IPS-NIHi11 (cell line): ENCODE measurements at regions not wholly inside any gene's neighbourhood (a gene's known extent, or its start where the extent isn't known, plus 50 kb on each side); places are given as distances from the start of the nearest gene placed in this dataset.

ENCODE experiments used
- DNase-seq: peaks from one replicate; pipeline ENCODE4 v3.0.0; 2012; ENCODE audit warnings: mixed read lengths, low spot score

DNA sequence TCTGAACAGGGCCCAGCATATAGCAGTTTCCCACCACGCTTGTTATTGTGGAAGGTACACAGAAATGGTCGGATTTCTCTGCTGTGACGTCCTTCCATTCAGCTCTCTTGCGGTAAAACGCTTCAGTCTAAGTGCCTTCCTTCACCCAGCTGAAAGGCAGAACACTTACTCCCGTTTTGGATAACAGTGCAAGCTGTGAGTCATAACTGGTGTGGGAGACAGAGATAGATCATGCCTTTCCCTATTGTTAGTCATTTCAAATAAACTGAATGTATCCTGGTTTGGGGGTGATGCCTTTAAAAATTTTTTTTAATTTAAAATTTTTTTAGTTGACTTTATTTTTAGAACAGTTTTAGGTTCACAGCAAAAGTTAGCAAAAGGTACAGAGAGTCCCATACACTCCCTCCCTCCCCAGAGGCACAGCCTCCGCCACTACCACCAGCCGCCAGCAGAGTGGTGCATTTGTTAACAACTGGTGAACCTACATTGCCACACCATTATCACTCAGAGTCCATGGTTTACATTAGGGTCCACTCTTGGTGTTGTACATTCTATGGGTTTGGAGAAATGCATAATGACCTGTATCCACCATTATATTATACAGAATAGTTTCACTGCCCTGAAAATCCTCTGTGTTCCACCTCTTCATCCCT, 94.9 kb upstream of the NSMCE3 start:
- no peak for DNase-seq

- no peak for DNase-seq
Measured at GRCh38 chr15:29361560-29361959, 91.9 kb upstream of the NSMCE3 start.

DNA sequence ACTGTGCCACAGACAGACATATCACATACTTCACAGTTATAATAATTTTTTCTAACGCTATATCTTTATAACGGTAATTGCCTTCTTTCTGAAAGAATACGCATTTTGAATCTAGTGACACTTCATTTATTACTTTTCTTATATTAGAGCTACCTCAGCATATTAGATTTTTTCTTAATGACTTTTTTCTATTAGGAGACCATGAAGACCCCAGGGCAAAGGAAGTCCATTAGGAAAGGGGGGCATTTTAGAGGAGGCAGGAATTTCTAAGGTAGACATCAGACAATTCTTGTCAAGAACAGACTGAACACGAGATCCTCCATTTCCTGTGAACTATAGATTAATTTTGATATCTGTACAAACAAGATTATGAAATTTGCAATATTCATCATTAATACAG, 90.5 kb upstream of the NSMCE3 start:
- DNase-seq = no peak

GRCh38 chr15:29356786-29357185, 87.2 kb upstream of the NSMCE3 start:
- DNase-seq = no peak

GRCh38 chr15:29355477-29355876, 85.9 kb upstream of the NSMCE3 start:
- no peak for DNase-seq

DNA sequence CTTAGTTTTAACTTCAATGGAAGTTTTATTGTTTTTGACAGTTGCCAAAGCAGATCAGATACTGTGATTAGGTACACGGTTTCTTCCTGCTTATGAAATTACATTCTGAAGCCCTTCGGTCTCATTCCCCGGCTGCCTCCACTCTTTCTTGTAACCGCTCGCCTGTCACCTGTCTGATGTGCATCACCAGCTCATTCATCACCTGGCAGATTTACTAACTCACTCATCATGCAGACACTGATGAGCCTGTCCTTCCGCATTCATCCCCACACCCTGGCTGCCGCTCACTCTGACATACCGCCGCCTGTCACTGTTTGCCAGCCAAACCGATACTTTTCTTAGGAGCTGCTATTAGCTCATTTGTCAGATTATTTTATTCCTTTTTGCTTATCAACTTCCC, 82.8 kb upstream of the NSMCE3 start:
- DNase-seq = no peak

- no peak for DNase-seq
Measured at GRCh38 chr15:29349196-29349595, 79.6 kb upstream of the NSMCE3 start.

DNA sequence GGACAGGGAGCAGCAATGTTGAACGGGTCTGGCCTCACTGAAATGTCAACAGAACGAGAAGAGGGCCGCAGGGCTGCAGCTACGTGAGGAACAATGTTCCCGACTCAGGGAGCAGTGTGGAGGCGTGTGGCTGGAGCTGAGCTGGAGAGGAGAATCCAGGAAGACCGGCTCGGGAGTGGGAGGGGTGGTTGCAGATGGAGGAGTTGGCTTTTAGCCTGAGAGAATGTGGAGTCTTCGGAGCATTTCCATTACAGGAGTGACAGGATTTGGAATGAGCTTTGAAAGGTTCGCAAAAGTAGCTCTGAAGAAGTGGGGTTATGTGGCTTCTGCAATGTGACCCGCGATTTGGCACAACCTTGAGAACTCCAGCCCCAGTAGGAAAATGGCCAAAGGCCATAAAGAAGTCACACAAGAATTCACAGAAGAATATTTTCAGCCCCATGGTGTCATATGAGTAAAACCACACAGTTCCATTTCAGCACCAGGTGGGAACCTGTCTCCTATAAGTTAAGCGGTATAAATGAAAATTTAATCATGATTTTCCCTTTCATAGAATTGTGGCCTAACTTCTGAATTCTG, 78.8 kb upstream of the NSMCE3 start:
- no peak for DNase-seq

DNA sequence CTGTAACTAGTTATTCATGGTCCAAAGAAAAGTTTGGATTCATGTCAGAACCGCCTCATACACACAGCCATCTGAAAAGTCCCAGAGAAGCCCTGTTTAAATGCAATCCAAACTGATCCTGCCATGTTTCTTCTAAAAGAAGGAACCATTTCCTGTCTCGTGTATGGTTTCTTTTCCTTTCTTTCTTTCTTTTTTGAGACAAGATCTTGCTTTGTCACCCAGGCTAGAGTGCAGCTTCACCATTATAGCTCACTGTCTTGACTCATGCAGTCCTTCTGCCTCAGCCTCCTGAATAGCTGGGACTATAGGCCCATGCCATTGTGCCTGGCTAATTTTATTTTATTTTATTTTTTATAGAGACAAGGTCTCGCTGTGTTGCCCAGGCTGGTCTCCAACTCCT, 77.4 kb upstream of the NSMCE3 start:
- DNase-seq = no peak

DNA sequence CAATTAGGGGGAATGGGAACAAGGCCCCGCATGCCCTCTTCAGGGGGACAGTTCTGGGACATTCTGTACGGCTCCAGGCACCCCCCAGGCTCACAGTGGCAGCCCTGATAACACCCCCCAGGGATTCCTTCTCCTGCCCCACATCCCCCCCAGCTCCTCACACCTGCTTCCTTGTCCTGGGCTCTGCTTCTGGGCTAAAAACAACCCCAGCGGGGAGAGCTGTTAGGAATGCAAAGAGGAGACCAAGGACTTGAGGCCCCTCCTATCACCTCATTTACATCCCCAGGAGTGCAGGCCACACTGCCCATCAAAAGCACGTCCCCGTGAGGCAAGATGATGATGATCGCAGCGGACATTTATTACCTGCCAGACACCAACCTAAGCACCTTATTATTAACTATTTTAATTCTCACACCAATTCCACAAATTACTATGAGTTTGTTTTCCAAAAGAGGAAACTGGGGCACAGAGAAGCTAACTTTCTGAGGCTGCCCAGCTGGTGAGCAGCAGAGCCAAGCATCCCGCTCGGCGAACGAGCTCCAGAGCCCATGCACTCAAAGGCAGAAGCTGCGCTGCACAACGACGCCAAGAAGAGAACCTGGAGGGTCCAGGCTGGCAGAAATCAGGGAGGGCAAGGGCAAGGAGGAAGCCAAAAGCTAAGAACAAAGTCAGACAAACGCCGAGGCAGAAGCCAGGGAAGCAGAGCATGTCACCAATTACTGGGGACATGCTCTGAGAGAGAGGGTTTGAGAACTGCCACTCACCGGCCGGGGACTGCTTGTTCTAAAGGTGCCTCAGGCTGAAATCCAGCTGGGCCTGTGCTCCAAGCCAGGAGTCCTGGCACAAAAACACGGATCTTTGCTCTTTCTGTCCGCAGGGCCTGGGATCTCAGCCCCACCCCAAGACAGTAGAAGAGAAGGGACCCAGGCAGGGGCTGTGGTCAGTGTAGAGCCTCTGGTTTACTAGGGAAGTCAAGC, 76.2 kb upstream of the NSMCE3 start:
- peak; percentile 67 for DNase-seq

GRCh38 chr15:29344474-29344873, 74.9 kb upstream of the NSMCE3 start:
- DNase-seq = no peak

- no peak for DNase-seq
Measured at GRCh38 chr15:29343229-29343628, 73.6 kb upstream of the NSMCE3 start.

- no peak for DNase-seq
Measured at GRCh38 chr15:29342201-29342600, 72.6 kb upstream of the NSMCE3 start.

DNA sequence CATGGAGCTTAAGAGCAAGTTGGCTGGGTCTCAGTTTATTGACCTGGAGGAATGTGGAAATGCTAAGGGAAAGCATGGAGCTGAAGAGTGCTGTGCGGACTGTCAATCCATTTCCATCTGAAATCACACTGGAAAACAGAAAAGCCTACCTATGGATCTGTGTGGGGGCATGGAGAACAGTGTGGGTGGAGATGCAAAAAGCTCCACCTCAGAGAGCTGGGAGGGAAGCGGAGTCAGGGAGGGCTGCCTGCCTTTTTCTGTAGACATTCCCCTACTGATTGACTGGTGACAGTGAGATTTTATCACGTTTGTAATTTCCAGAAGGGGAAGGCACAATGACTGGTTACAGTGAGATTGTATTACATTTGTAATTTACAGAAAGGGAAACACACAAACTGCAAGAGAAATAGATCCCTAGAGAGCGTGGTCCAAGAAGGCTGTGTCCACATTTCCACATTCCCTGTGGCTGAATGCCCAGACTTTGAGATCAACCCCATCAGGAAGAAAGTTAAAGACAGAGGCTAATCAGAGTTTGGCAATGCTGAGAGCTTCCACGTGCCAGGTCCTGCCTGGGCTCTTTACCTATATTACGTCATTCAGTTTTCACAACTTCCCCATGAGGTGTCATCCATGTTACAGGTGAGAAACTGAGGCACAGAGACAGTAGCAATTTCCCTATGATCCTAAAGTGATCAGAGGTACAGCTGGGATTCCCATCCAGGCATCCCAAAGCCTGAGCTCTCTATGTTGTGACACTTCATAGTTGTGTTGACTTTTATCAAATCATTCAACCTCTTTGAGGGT, 67.7 kb upstream of the NSMCE3 start:
- DNase-seq = no peak

DNA sequence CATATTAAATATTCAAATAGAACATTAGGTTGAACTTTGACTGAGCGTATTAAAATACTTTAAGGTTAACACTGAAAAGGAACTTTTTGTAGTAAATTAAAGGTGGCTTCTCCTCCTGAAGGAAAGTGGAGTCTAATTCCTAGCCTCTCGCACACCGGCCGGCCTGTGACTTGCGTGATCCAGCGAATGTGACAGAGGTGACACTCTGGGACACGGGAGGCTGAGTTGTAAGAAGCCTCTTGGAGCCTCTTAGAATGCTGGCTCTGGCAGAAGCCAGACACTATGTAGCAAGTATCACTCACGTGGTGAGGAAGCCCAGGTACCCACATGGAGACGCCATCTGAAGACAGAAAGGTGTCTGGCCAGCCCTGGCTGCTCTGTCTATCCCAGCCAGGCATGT, 64.9 kb upstream of the NSMCE3 start:
- no peak for DNase-seq

DNA sequence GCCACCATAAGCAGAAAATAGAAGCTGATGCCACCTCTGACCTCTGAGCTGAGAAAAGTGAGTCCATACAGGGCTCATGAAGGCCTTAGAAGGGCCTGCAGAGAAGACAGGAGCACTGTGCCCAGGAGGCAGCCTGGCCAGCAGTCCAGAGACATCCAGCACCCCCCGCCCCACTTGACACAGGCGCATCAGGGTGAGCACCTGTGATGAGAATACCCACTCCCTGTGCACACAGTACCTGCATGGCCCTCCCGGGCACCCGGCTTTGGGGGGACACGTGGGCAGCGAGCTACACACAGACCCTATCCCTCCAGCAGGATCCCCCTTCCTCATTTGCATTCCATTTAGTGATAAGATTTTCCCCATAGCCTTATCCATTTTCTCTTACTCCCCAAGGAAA, 63.6 kb upstream of the NSMCE3 start:
- no peak for DNase-seq

- no peak for DNase-seq
Measured at GRCh38 chr15:29331669-29332068, 62.0 kb upstream of the NSMCE3 start.

- DNase-seq = no peak
Measured at GRCh38 chr15:29331071-29331470, 61.4 kb upstream of the NSMCE3 start.

GRCh38 chr15:29324746-29325145, 55.1 kb upstream of the NSMCE3 start:
- no peak for DNase-seq

GRCh38 chr15:29323557-29323956, 53.9 kb upstream of the NSMCE3 start:
- DNase-seq = no peak

DNA sequence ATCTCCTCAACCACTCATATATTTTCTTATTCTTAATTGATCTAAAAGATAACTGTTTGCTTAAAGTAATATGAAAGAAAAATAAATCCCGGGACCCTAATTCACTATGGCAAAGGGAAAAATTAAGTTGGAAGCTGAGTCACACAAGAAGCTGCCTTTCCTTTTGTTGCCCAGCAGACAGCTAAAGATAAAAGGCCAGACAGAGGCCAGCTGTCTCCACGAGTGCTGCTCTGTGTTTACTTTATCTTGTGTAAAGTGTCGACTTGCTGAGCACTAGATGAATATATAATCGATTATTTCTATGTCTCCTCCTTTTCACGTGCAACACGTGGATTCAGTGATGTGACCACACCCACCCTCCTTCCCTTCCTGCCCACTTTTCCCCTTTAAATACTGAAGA, 52.8 kb upstream of the NSMCE3 start:
- DNase-seq = no peak

- DNase-seq = no peak
Measured at GRCh38 chr15:29320420-29320819, 50.8 kb upstream of the NSMCE3 start.
